CD4-positive, alpha-beta T cell treated with Interleukin-4 for 1 hour (primary cell): ENCODE measurements at regions not wholly inside any gene's neighbourhood (a gene's known extent, or its start where the extent isn't known, plus 50 kb on each side); places are given as distances from the start of the nearest gene placed in this dataset.

ENCODE experiments used
- DNase-seq, 2 donors: peaks; one replicate each; pipeline ENCODE4 v3.0.0-alpha.2; 2020 to 2022

- DNase-seq, result no peak
These were observed 672.1 kb upstream of the RIOK2 start for GRCh38 chr5:97854871-97855762.

DNA sequence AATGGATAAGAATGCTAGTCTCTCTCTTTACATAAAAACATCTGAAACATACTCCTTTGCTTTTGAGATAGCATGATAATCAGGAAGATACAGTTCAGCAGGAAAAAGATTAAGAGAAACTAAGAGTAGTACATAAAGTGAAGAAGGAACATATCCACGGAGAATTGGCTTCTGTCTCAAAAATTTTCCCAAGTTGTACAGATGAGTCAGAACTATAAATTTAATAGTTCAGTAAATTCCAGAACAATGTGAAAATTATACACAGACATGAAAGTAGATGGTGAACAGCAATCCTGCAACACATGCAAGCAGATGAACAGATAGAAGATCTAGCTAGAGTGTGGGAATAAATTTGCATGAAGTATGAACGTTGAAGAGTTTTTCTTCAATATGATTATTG lies 691.4 kb upstream of the RIOK2 start:
- no peak for DNase-seq

GRCh38 chr5:97876272-97876671 lies 693.2 kb upstream of the RIOK2 start:
- no peak for DNase-seq

DNA sequence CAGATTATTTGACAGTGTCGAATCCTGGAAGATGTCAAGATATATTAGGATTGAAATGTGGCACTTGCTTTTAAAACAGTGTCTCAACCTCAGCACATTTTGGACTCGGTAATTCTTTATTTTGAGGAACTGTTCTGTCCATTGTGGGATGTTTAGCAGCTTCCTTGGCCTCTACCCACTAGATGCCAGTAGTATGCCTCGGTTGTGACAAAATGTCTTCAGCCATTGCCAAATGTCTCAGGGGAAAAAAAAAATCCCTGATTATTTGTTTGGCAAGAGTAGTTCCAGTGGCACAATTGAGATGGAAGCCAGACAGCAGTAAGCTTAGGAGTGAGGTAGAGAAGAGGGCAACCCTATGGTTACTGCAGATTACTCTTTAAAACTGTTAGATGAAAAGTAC lies 694.5 kb upstream of the RIOK2 start:
- DNase-seq, result no peak

DNA sequence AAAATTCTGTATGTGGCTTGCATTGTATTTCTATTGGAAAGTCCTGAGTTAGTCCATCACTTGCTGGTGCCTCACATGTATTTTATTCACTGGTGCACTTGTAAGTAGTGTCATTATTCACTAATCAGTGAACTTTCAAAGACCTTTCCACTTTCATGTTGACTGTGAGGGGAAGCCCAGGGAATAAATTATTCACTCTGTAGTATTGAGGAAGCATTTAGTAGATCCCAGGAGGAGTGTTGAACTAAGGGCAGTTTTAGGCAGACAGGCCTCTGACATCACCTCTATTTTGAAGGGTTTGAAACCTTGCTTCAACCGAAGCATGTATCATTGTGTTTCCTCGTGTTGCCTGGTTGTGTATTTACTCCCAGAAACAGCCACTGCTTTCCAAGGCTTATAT lies 705.4 kb upstream of the RIOK2 start:
- no peak for DNase-seq

DNA sequence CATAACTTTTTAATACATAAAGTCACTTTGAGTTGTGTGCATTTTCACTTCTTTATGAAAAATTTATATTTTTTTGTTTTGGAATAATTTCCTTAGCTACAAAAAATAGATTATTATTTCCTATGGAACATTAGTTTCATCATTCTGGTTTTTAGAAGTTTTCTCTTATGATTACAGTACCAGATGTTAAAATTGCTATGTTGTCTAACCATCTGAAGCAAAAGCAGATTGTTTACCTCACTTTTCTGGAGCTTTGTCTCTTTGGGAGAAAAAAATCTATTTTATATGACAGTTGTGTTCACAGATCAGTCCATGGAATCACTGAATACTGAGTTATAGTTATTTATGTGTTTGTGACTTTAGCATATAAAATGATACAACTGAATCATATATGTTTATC lies 708.9 kb upstream of the RIOK2 start:
- DNase-seq, result no peak

DNA sequence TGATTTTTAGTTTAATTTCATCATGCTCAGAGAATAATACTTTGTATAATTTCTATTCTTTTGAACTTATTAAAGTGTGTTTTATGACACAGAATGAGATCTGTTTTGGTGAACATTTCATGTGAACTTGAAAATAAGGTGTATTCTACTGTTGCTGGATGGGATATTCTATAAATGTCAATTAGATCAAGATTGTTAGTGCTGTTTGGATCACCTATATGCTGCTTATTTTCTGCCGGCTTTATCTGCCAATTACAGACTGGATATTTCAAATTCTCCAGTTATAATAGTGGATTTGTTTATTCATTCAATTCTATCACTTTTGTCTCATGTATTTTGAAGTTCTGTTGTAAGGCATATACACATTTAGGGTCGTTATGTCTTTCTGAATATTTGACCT lies 720.7 kb upstream of the RIOK2 start:
- DNase-seq, result no peak

GRCh38 chr5:97906135-97906534 lies 723.1 kb upstream of the RIOK2 start:
- no peak for DNase-seq

DNA sequence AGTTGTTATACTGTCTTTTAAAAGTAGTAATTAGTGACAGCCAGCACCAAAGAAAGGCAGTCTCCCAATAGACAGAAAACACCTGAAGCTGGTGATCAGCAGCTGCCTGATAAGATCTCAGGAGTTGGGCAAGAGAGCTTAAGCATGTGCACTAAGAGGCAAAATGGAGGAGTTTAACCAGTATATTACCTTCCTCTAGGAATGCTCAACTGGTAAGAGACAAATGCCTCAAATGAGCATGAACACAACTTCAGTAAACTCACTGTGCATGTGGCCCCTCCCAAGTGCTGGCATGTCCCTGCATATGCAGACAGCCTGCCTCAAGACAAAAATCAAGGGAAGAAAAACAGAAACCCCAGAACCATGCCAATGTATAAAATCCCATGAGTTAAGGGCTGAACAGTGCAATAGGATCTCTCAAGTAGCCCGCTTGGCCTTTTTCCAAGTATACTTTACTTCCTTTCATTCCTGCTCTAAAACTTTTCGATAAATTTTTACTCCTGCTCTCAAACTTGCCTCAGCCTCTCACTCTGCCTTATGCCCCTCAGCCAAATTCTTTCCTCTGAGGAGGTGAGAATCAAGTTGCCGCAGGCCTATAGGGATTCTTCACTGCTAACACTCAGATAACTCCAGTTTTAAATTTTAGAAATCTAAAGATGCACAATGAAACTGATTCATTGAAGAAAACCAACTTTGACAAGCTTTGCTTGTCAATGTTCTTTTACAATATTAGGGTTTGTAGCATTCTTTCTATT lies 724.8 kb upstream of the RIOK2 start:
- DNase-seq, result no peak

DNA sequence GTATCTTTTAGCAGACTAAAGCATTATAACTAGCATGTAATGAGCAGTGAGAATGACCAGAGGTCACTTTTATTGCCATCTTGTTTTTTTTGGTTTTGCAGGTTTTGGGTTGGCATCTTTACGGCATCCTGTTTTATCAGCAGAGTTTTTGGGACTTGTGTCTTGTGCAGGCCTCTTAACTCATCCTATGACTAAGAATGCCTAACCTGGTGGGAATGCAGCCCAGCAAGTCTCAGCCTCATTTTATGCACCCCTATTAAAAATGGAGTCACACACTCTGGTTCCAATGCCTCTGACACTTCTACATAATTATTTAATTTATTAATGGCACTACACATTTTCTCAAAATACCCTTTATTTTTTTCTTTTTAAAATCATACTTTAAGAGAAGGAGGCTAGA lies 726.5 kb upstream of the RIOK2 start:
- DNase-seq, result no peak

GRCh38 chr5:97914483-97914882 lies 731.4 kb upstream of the RIOK2 start:
- no peak for DNase-seq

- no peak for DNase-seq
These were observed 732.1 kb upstream of the RIOK2 start for GRCh38 chr5:97915106-97915505.

DNA sequence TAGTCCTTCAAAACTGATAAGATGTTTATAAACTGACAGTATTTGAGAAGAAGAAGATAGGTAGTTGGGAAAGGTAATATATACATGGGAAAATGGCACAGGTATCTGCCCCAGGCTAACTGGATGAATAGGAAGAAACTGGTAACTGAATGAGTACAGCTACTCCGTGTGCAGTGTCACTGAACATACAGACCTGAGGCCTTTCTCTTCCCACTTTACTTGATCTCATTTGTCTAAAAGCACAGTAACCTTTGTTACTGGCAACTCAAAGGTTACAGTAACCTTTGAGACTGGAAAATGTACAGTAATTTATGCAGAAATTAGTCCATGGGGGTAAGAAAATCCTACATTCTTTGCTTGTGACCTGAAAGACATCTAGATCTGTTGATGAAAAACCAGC lies 735.0 kb upstream of the RIOK2 start:
- DNase-seq, result no peak

DNA sequence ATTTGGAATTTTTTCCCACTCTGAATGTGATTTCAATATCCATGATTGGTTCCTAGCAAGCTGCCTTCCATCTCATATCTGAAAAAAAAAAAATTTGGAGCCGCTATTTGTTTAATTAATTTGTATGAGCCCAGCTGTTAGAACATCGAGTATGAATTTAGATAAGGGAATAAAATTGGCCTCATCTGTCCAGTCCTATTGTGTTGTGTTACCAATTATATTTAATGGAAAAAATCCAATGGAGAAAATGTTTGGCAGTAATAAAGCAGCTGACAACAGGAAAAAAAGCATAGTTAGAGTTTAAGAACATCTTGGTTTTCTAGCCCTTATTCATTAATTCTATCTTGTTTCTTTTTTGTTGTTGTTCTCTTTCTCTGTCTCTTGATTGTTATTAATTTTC lies 735.6 kb upstream of the RIOK2 start:
- no peak for DNase-seq

DNA sequence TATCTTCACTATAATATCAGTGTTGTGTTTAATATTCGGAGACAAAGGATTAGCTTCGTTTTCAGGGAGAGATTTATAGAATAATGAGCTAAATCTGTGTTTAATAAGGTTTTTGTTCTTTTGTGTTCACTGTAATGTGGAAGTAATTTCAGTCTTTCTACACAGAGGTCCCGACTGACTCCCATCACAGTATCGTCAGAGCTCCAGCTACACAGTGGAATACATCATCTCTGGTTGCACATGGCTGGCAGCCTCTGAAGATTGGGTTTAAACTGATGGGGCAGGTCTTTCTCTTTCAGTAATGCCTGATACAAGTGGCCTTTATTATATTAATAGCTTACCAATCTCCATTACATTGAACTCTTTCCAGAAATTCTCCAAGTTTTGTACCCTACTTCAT lies 736.7 kb upstream of the RIOK2 start:
- DNase-seq, result no peak

GRCh38 chr5:97922776-97923175 lies 739.7 kb upstream of the RIOK2 start:
- DNase-seq, result no peak

DNA sequence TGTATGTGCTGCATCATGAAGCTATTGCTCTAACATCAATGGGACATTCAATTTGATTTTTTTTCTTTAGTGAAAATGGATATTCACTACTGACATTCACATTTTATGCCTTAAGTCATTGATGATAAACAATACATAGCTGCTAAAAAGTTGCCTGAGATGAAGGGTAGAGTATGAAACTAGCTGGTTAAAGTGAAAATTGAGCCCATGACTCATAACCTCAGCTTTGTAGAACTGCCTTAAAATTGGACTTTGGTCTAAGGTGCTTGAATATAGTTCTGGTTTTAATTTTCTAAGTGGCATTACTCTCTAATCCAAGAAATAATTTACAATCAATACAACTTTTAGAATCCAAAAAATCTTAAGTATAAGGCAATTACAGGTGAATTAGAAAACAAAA lies 740.4 kb upstream of the RIOK2 start:
- DNase-seq, result no peak

- no peak for DNase-seq
These were observed 741.0 kb upstream of the RIOK2 start for GRCh38 chr5:97923997-97924396.

DNA sequence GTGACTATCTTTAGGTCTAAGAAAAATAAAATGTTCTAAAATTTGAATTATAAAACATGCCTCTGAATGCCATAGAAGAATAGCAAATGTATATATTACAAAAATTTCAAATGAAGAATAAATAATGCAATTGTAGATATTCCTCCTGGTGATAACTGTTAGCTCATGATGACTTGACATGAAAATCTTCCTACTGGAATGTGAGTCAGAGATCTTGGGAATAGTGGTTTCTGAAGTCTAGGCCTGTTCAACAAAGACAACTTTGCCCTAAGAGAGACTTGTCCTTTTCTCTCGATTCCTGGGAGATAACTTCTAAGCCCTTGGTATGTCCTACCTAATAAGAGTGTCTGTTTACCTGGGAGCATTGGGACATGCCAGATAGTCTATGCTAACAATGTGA lies 746.3 kb upstream of the RIOK2 start:
- DNase-seq, result no peak

DNA sequence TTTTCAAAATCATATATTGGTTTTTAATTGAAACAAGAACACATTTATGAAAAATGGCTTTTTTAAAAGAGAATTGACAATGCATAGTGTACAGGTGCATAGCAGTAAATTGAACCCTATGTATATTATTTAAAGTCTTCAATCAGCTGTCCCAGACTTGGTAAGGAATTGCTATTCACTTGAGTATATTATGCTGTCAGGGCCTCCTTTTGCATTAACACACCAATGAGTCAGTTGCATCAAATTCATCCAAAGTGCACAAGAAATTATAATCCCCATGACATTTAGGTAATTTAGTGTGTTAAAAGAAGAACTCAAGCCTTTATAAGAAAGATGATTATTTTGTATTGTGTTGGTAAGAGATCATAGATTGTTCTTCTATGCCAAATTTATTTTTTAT lies 748.8 kb upstream of the RIOK2 start:
- no peak for DNase-seq

GRCh38 chr5:97936231-97936630 lies 753.2 kb upstream of the RIOK2 start:
- DNase-seq, result no peak

DNA sequence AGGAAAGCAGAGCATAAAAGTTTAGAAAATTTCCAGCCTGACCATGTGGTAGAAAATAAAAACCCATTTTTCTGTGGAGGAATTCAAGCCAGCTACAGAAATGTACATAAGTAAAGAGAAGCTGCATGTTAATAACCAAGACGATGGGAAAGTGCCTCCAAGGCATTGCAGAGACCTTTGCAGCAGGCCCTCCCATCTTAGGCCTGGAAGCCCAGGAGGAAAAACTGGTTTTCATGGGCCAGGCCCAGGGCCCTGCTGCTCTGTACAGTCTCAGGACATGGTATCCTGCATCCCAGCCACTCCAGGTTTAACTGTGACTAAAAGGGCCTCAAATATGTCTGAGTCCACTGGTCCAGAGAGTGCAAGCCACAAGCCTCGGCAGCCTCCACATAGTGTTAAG lies 754.8 kb upstream of the RIOK2 start:
- DNase-seq, result no peak

DNA sequence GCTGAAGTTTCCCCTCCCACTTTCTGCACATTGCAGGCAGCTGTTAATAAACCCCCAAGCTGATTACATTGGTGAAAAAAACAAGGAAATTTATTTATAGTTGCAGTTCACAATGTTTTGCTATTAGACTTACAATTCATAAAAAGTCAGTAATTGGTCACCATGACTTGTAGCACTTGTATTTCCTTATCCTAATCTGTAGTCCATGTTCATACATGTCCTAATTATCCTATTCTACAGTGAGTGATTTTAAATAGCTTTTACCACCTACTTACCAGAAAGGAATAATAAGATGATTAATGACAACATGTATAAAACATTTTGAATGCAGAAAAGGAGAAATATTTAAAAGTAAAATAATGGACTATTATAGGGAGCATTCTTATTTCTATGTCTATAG lies 760.0 kb upstream of the RIOK2 start:
- no peak for DNase-seq

GRCh38 chr5:97951139-97951538 lies 768.1 kb upstream of the RIOK2 start:
- no peak for DNase-seq

DNA sequence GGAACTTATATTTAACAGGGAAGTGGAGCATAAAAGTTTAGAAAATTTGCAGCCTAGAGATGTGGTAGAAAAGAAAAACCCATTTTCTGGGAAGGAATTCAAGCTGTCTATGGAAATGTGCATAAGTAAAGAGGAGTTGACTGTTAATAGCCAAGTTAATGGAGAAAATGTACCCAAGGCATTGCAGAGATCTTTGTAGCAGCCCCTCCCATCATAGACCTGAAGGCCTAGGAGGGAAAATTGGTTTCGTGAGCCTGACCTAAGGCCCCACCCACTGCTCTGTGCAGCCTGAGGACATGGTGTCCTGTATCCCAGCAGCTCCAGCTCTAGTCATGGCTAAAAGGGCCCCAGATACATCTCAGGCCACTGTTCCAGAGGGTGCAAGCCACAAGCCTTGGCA lies 772.4 kb upstream of the RIOK2 start:
- no peak for DNase-seq
